ENCODE measurements at regions not wholly inside any gene's neighbourhood (a gene's known extent, or its start where the extent isn't known, plus 50 kb on each side); places are given as distances from the start of the nearest gene placed in this dataset.

- TF ChIP-seq RCOR1 (IDR thresholded peaks at IDR 0.05; ENCODE audit: borderline replicate concordance in 1 of 2, low read depth in 2 of 2, low read length in 2 of 2) (no peak), ZNF586 (CRISPR knock-in tag; conservative IDR thresholded peaks at IDR 0.05) (no peak), DEAF1 (CRISPR knock-in tag; IDR thresholded peaks at IDR 0.05) (no peak), TCF7 (IDR thresholded peaks at IDR 0.05; ENCODE audit: borderline replicate concordance) (no peak), ZC3H11A (IDR thresholded peaks at IDR 0.05; ENCODE audit: low read depth, low read length) (no peak), CEBPB (tag; IDR thresholded peaks at IDR 0.05) (no peak), TAL1 (IDR thresholded peaks at IDR 0.05) (no peak)
Measured at GRCh38 chr12:131348231-131348630, 362.7 kb upstream of the SFSWAP start.
